OCI-LY1 (cell line): ENCODE measurements at regions not wholly inside any gene's neighbourhood (a gene's known extent, or its start where the extent isn't known, plus 50 kb on each side); places are given as distances from the start of the nearest gene placed in this dataset.

Experiments used
- H2AFZ ChIP-seq: fragments of 200-600 bp; sonication (generic), shearing (Covaris generic); 2 replicates; pipeline ENCODE4 v1.6.0; 2014; ENCODE audit warnings: antibody characterized with exemption, mild to moderate bottlenecking, low read length
- H3F3A ChIP-seq: fragments of 200-600 bp; sonication (generic), shearing (Covaris generic); 2 replicates; pipeline ENCODE4 v1.6.0; 2014; ENCODE audit warnings: mild to moderate bottlenecking, antibody characterized with exemption, low read length, moderate library complexity; ENCODE audit not compliant: insufficient read depth
- H3K27ac ChIP-seq: fragments of 200-600 bp; sonication (generic); 2 replicates; pipeline ENCODE4 v1.5.1; 2014; ENCODE audit warnings: low read length, mixed run types, mild to moderate bottlenecking, low read depth; ENCODE audit not compliant: poor library complexity, severe bottlenecking
- H3K27me3 ChIP-seq: fragments of 200-600 bp; sonication (generic); 2 replicates; pipeline ENCODE4 v1.6.0; 2014; ENCODE audit warnings: antibody characterized with exemption, mild to moderate bottlenecking, low read length, moderate library complexity; ENCODE audit not compliant: insufficient read depth
- H3K36me3 ChIP-seq: fragments of 200-600 bp; sonication (generic); 2 replicates; pipeline ENCODE4 v1.6.1; 2014; ENCODE audit warnings: mild to moderate bottlenecking, antibody characterized with exemption, low read length, moderate library complexity, mixed read lengths; ENCODE audit not compliant: insufficient read depth
- H3K4me1 ChIP-seq: fragments of 200-600 bp; sonication (generic); 2 replicates; pipeline ENCODE4 v1.5.1; 2014; ENCODE audit warnings: mild to moderate bottlenecking, low read length, moderate library complexity; ENCODE audit not compliant: insufficient read depth, severe bottlenecking
- H3K4me2 ChIP-seq: fragments of 200-600 bp; sonication (generic), shearing (Covaris generic); 2 replicates; pipeline ENCODE4 v1.6.1; 2014; ENCODE audit warnings: low read length
- H3K4me3 ChIP-seq: fragments of 200-600 bp; sonication (generic); 2 replicates; pipeline ENCODE4 v1.5.1; 2014; ENCODE audit warnings: low read length, low read depth, mild to moderate bottlenecking, mixed read lengths; ENCODE audit not compliant: poor library complexity, severe bottlenecking
- H3K79me2 ChIP-seq: fragments of 200-600 bp; shearing (Covaris generic); 2 replicates; pipeline ENCODE4 v1.6.1; 2016; ENCODE audit warnings: mixed run types, low read length, mixed read lengths; ENCODE audit not compliant: insufficient read depth
- H3K9ac ChIP-seq: fragments of 200-600 bp; sonication (generic), shearing (Covaris generic); 2 replicates; pipeline ENCODE4 v1.6.1; 2014; ENCODE audit warnings: mild to moderate bottlenecking, low read length, mixed read lengths
- H3K9me2 ChIP-seq: fragments of 200-600 bp; sonication (generic), shearing (Covaris generic); 2 replicates; pipeline ENCODE4 v1.6.1; 2014; ENCODE audit warnings: low read depth, mild to moderate bottlenecking, low read length, mixed read lengths
- H3K9me3 ChIP-seq: fragments of 200-600 bp; shearing (Covaris generic); 2 replicates; pipeline ENCODE4 v1.6.1; 2014; ENCODE audit warnings: low read length, mixed read lengths
- H4K20me1 ChIP-seq: fragments of 200-600 bp; sonication (generic), shearing (Covaris generic); 2 replicates; pipeline ENCODE4 v1.6.0; 2016; ENCODE audit warnings: mild to moderate bottlenecking, low read length; ENCODE audit not compliant: insufficient read depth
- CTCF ChIP-seq: fragments of 200-600 bp; sonication (generic), shearing (Covaris generic); IDR thresholded peaks from 2 replicates; pipeline ENCODE4 v1.5.1; 2017; ENCODE audit warnings: mild to moderate bottlenecking, antibody characterized with exemption, low read length, moderate library complexity, mixed read lengths
- EZH2 ChIP-seq: fragments of 200-600 bp; sonication (generic), shearing (Covaris generic); IDR thresholded peaks from 2 replicates; pipeline ENCODE4 v1.8.0; 2017; ENCODE audit warnings: borderline replicate concordance, mixed run types, mild to moderate bottlenecking, antibody characterized with exemption, low read length, moderate library complexity, mixed read lengths

GRCh38 chr2:107334306-107334705 is 448.3 kb upstream of the ST6GAL2 start:
- no peak for TF ChIP-seq CTCF
- TF ChIP-seq EZH2: no peak

GRCh38 chr2:107336526-107336925 is 450.6 kb upstream of the ST6GAL2 start:
- no peaks in the 10 kb centered on the region for H3K27me3 ChIP-seq
- no peaks in the 10 kb centered on the region for H3K4me1 ChIP-seq
- H3K36me3 ChIP-seq: no peaks in the 10 kb centered on the region
- H3K9me3 ChIP-seq: no peaks in the 10 kb centered on the region
- H3K27ac ChIP-seq: no peak overlapping the region
- H3K79me2 ChIP-seq: no peaks in the 10 kb centered on the region
- no peak overlapping the region for H2AFZ ChIP-seq
- no peak overlapping the region for H3K9ac ChIP-seq
- TF ChIP-seq CTCF (no peak), EZH2 (no peak)
- no peaks in the 10 kb centered on the region for H4K20me1 ChIP-seq
- H3F3A ChIP-seq: no peaks in the 10 kb centered on the region
- no peak overlapping the region for H3K4me3 ChIP-seq
- no peak overlapping the region for H3K4me2 ChIP-seq
- H3K9me2 ChIP-seq: no peaks in the 10 kb centered on the region

More at GRCh38 chr2:107334306-107334705, 448.3 kb upstream of the ST6GAL2 start:
- no peaks in the 10 kb centered on the region for H3K36me3 ChIP-seq
- H3K9me3 ChIP-seq: no peaks in the 10 kb centered on the region
- H3K9ac ChIP-seq: no peak overlapping the region
- H3K27me3 ChIP-seq: no peaks in the 10 kb centered on the region
- H3K4me1 ChIP-seq: no peaks in the 10 kb centered on the region
- H3F3A ChIP-seq: no peaks in the 10 kb centered on the region
- H3K79me2 ChIP-seq: no peaks in the 10 kb centered on the region
- no peak overlapping the region for H3K27ac ChIP-seq
- H3K4me3 ChIP-seq: no peak overlapping the region
- H3K4me2 ChIP-seq: no peak overlapping the region
- no peaks in the 10 kb centered on the region for H4K20me1 ChIP-seq
- no peaks in the 10 kb centered on the region for H3K9me2 ChIP-seq
- no peak overlapping the region for H2AFZ ChIP-seq

- no peak for TF ChIP-seq CTCF
- no peaks in the 10 kb centered on the region for H3K9me3 ChIP-seq
- H3F3A ChIP-seq: no peaks in the 10 kb centered on the region
- no peak overlapping the region for H3K4me3 ChIP-seq
- H3K4me2 ChIP-seq: no peak overlapping the region
- H3K79me2 ChIP-seq: no peaks in the 10 kb centered on the region
- H3K4me1 ChIP-seq: no peaks in the 10 kb centered on the region
- H2AFZ ChIP-seq: no peak overlapping the region
- H3K27me3 ChIP-seq: no peaks in the 10 kb centered on the region
- H3K36me3 ChIP-seq: no peaks in the 10 kb centered on the region
- no peak overlapping the region for H3K27ac ChIP-seq
- H3K9me2 ChIP-seq: no peaks in the 10 kb centered on the region
- no peak overlapping the region for H3K9ac ChIP-seq
- H4K20me1 ChIP-seq: no peaks in the 10 kb centered on the region
These were observed 451.4 kb upstream of the ST6GAL2 start for GRCh38 chr2:107337209-107337898.
